WERI-Rb-1 (cell line): ENCODE measurements at regions not wholly inside any gene's neighbourhood (a gene's known extent, or its start where the extent isn't known, plus 50 kb on each side); places are given as distances from the start of the nearest gene placed in this dataset.

Experiments used
- DNase-seq: peaks from one replicate; pipeline ENCODE4 v3.0.0-alpha.2; 2020
- H3K27ac ChIP-seq: fragments of 250-450 bp; sonication (Bioruptor Pico); 2 replicates; pipeline ENCODE4 v1.5.1; 2020; ENCODE audit warnings: mild to moderate bottlenecking, moderate library complexity
- H3K27me3 ChIP-seq: fragments of 250-450 bp; sonication (Bioruptor Pico); 2 replicates; pipeline ENCODE4 v1.5.1; 2021; ENCODE audit warnings: mild to moderate bottlenecking, low read depth, moderate library complexity; ENCODE audit not compliant: insufficient read depth, severe bottlenecking
- H3K36me3 ChIP-seq: fragments of 250-450 bp; sonication (Bioruptor Pico); 2 replicates; pipeline ENCODE4 v1.5.1; 2020; ENCODE audit warnings: mild to moderate bottlenecking, moderate library complexity
- H3K4me3 ChIP-seq: 2 replicates; pipeline ENCODE4 v1.5.1; 2011; ENCODE audit warnings: low read depth, mild to moderate bottlenecking, control low read depth, low read length
- H3K9me3 ChIP-seq: fragments of 250-450 bp; sonication (Bioruptor Pico); 2 replicates; pipeline ENCODE4 v1.5.1; 2021; ENCODE audit warnings: mild to moderate bottlenecking, moderate library complexity; ENCODE audit not compliant: severe bottlenecking
- CTCF ChIP-seq: IDR thresholded peaks from 2 replicates; pipeline ENCODE4 v1.5.1; 2011; ENCODE audit warnings: low read depth, mild to moderate bottlenecking, control low read depth, inconsistent platforms, low read length

GRCh38 chr21:35227786-35228185 lies 178.7 kb upstream of the RUNX1 start:
- no peak overlapping the region for H3K27ac ChIP-seq
- H3K36me3 ChIP-seq, result no peaks in the 10 kb centered on the region
- H3K4me3 ChIP-seq, result no peak overlapping the region
- peaks cover 80% of the 10 kb centered on the region for H3K27me3 ChIP-seq
- no peak for TF ChIP-seq CTCF
- no peak for DNase-seq
- H3K9me3 ChIP-seq, result no peaks in the 10 kb centered on the region

DNA sequence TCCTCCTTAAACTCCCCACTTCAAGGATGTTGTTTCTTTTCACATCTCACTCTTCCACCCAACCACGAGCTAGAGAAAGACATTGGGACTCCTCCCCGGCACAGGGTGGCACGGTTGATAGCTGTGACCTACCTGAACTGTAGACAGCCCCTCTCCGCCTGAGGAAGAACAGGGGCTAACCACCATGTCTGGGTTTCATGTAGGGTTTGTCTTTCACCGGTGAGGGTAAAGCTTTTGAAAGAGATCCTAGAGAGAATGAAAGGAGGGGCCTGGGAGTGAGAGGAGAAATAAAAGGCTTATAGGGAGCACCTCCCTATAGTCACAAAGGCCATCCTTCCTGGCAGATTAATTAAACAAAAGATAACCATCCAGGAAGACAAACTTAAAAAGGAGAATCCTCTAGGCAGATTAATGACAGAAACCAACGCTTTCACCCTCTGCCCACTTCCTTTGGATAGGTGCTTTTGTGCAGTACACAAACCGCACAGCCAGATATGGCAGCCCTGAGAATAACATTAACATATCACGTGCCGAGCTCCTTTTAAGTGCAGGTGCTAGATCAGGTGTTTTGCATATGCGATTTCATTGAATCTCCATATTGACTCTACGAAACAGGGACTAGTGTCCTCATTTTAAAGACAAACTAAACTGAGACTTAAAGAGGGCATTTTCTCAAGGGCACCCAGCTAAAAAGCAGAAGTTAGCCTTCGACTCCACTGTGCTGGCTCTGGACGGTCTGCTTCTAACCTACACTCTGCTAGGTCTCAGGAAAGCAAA lies 178.1 kb upstream of the RUNX1 start:
- Histone ChIP-seq H3K36me3 (no peaks in the 10 kb centered on the region), H3K27me3 (peaks cover 80% of the 10 kb centered on the region), H3K27ac (no peak overlapping the region), H3K9me3 (no peaks in the 10 kb centered on the region), H3K4me3 (no peak overlapping the region)
- TF ChIP-seq CTCF, result no peak
- DNase-seq, result no peak

DNA sequence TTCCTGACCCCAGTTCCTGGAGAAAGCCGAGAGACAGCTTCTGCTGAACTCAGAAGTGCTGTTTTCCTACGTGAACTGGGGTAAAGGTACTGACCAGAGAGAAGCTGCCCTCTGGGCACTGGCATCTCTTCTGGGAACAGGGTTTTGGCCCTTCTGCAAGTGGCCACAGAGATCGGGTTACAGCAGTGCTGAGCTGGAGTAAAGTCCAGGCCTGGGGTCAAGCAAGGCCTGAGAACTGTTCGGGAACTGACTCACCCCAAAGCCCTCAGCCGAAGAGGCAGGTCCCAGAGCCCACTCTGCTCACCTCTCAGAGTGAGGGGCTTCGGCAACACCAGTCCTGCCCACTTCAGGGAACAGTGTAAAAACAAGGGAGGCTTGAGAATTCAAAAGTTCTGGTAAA lies 177.2 kb upstream of the RUNX1 start:
- H3K9me3 ChIP-seq, result no peaks in the 10 kb centered on the region
- DNase-seq, result no peak
- TF ChIP-seq CTCF, result no peak
- no peaks in the 10 kb centered on the region for H3K36me3 ChIP-seq
- H3K4me3 ChIP-seq, result no peak overlapping the region
- no peak overlapping the region for H3K27ac ChIP-seq
- H3K27me3 ChIP-seq, result peaks cover 78% of the 10 kb centered on the region

DNA sequence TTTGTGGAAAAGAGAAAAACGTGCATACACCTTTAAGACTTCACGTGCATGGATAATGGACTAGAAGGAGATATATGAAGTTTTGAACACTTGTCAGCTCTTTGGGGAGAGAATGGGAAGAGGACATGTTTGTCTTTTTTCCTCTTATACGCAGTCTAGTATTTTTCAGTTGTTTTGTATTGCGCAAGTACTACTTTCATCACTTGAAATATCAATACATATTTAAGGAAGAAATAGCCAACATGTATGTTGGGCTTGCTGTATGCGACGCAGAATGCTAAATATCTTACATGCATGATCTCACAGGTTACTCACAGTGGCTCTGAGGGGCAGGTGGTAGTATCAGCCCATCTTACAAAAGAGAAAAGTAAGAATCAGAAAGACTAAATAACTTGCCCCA lies 176.5 kb upstream of the RUNX1 start:
- Histone ChIP-seq H3K4me3 (no peak overlapping the region), H3K27ac (no peak overlapping the region), H3K27me3 (peaks cover 80% of the 10 kb centered on the region), H3K9me3 (peaks cover 3% of the 10 kb centered on the region), H3K36me3 (no peaks in the 10 kb centered on the region)
- TF ChIP-seq CTCF, result no peak
- DNase-seq, result no peak

GRCh38 chr21:35223480-35224156 lies 174.5 kb upstream of the RUNX1 start:
- DNase-seq, result no peak
- no peak for TF ChIP-seq CTCF
- Histone ChIP-seq H3K36me3 (no peaks in the 10 kb centered on the region), H3K9me3 (peaks cover 3% of the 10 kb centered on the region), H3K4me3 (no peak overlapping the region), H3K27ac (no peak overlapping the region), H3K27me3 (peaks cover 78% of the 10 kb centered on the region)
